ENCODE measurements at regions not wholly inside any gene's neighbourhood (a gene's known extent, or its start where the extent isn't known, plus 50 kb on each side); places are given as distances from the start of the nearest gene placed in this dataset.

- Histone ChIP-seq H3K9me3 (replicated peaks; ENCODE audit: control insufficient read depth, insufficient read depth, low read length) (no peaks in the 10 kb centered on the region), H2AFZ (ENCODE audit: control insufficient read depth, low read depth, low read length) (no peak overlapping the region), H4K20me1 (ENCODE audit: control insufficient read depth, insufficient read depth) (no peaks in the 10 kb centered on the region), H3K79me2 (ENCODE audit: control insufficient read depth, insufficient read depth, low read length) (no peaks in the 10 kb centered on the region), H3K4me1 (ENCODE audit: control insufficient read depth, insufficient read depth, low read length) (no peaks in the 10 kb centered on the region), H3K36me3 (ENCODE audit: control insufficient read depth in 2 of 2, insufficient read depth in 2 of 2, low read length in 1 of 2) (no peaks in the 10 kb centered on the region), H3K4me3 (no peak overlapping the region), H3K4me2 (ENCODE audit: control insufficient read depth, insufficient read depth) (no peak overlapping the region), H3K9ac (ENCODE audit: control insufficient read depth, insufficient read depth, low read length) (no peak overlapping the region), H3K27me3 (replicated peaks in 1 of 2; ENCODE audit: control insufficient read depth in 2 of 2, insufficient read depth in 2 of 2, low read length in 1 of 2) (no peaks in the 10 kb centered on the region), H3K27ac (ENCODE audit: control insufficient read depth, insufficient read depth) (no peak overlapping the region)
- in situ Hi-C loops (cut with MboI), result no loop called here
- POLR2A ChIA-PET, result no interaction called here
- FAIRE-seq, result no peak
- ATAC-seq, result no peak
- no peak for DNase-seq (ENCODE audit: low read depth, low spot score)
- 59% methylated on average over 4 of the region's 4 CpGs for WGBS (ENCODE audit: insufficient coverage, insufficient replicate concordance, low lambda C conversion rate, missing lambda C conversion rate)
- RAD21 ChIA-PET (ENCODE audit: unreplicated experiment), result no interaction called here
- SMC1A ChIA-PET (ENCODE audit: uncharacterized antibody, unreplicated experiment), result no interaction called here
- CTCF ChIA-PET, result no interaction called here
- intact Hi-C loops (cut with micrococcal nuclease; ENCODE audit: unreplicated experiment), result no loop called here
- BruUV-seq (replicated peaks), result no TSS peak
- TF ChIP-seq HDGF (IDR thresholded peaks at IDR 0.05) (no peak), POLR2A (IDR thresholded peaks at IDR 0.05; ENCODE audit: low read depth, low read length) (no peak), STAT3 (IDR thresholded peaks at IDR 0.05; ENCODE audit: low read depth, low read length) (no peak), PBX3 (IDR thresholded peaks at IDR 0.05; ENCODE audit: insufficient replicate concordance, low read depth, low read length) (no peak), CBX3 (IDR thresholded peaks at IDR 0.05; ENCODE audit: borderline replicate concordance, low read depth) (no peak), HSF1 (IDR thresholded peaks at IDR 0.05; ENCODE audit: low read depth, low read length) (no peak), CHD4 (IDR thresholded peaks at IDR 0.05) (no peak), RBBP5 (conservative IDR thresholded peaks at IDR 0.05) (no peak), SPI1 (IDR thresholded peaks at IDR 0.05; ENCODE audit: borderline replicate concordance, insufficient read depth, low read depth, low read length) (no peak), RELA (IDR thresholded peaks at IDR 0.05; ENCODE audit: borderline replicate concordance, partially characterized antibody) (no peak), FOXK2 (IDR thresholded peaks at IDR 0.05) (no peak), RB1 (IDR thresholded peaks at IDR 0.05; ENCODE audit: borderline replicate concordance) (no peak), USF2 (IDR thresholded peaks at IDR 0.05; ENCODE audit: borderline replicate concordance, low read depth, low read length) (no peak), ELK1 (IDR thresholded peaks at IDR 0.05; ENCODE audit: low read depth, low read length) (no peak), E4F1 (IDR thresholded peaks at IDR 0.05; ENCODE audit: borderline replicate concordance, partially characterized antibody) (no peak), BMI1 (IDR thresholded peaks at IDR 0.05; ENCODE audit: borderline replicate concordance) (no peak), NR2C2 (IDR thresholded peaks at IDR 0.05; ENCODE audit: borderline replicate concordance, control insufficient read depth, insufficient read length, low read depth) (no peak)
These were observed 583.2 kb downstream of the GATA3 start for GRCh38 chr10:8637640-8638039.
